ENCODE measurements at regions not wholly inside any gene's neighbourhood (a gene's known extent, or its start where the extent isn't known, plus 50 kb on each side); places are given as distances from the start of the nearest gene placed in this dataset.

DNA sequence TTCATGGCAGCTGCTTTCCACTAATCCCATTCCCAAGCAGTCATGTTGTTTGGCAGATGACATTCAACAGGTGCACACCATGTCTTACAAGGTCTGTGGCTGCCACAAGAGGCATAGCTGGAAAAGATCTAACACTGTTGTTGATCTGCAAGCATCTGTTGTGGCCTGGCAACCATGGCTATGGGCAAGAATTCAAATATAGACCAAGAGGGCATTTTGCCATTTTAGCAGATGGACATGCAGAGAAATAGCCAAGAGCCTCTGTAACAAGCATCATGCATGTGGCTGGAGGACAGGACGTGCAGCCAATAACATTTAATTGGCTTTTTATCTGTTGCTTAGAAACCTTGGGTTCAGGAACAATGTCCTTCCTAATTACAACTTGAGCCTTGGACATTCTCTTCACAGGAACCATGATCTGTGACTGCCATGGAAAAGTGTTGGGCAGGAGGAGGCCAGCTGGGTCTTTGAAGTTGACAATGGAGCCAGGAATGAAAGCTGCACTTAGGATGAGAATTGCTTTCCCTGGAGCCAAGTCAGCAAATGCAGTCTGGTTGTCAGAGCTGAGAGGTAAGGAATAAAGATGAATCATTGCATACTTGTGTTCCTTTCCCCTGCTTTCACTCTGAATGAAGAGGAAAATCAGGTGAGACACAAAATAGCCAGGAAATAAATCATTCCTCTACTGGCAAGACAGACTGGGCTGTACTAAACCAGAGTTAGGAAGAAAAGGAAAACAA lies 113.6 kb upstream of the ANO5 start:
- no peak for DNase-seq (ENCODE audit: low read depth)
- TF ChIP-seq, protein P1, sequence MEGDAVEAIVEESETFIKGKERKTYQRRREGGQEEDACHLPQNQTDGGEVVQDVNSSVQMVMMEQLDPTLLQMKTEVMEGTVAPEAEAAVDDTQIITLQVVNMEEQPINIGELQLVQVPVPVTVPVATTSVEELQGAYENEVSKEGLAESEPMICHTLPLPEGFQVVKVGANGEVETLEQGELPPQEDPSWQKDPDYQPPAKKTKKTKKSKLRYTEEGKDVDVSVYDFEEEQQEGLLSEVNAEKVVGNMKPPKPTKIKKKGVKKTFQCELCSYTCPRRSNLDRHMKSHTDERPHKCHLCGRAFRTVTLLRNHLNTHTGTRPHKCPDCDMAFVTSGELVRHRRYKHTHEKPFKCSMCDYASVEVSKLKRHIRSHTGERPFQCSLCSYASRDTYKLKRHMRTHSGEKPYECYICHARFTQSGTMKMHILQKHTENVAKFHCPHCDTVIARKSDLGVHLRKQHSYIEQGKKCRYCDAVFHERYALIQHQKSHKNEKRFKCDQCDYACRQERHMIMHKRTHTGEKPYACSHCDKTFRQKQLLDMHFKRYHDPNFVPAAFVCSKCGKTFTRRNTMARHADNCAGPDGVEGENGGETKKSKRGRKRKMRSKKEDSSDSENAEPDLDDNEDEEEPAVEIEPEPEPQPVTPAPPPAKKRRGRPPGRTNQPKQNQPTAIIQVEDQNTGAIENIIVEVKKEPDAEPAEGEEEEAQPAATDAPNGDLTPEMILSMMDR (IDR thresholded peaks at IDR 0.05; ENCODE audit: low read depth, low read length, missing control alignments), result no peak
- H3K4me3 ChIP-seq (ENCODE audit: low read depth, low read length), result no peak overlapping the region

DNA sequence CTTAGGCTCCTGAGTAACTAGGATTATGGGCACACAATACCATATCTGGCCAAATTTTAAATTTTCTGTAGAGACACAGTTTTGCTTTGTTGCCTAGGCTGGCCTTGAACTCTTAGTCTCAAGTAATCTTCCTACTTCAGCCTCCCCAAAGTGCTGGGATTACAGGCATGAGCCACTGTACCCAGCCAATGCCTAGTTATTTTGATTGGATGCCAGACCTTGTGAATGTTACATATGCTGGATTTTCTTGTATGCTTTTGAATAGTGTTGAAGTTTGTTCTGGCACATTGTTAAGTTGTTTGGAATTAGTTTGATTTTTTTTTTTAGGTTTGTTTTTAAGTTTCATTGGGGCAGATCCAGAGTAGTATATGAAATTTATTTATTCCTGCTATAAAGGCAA lies 110.7 kb upstream of the ANO5 start:
- TF ChIP-seq, protein P1 (IDR thresholded peaks at IDR 0.05; ENCODE audit: low read depth, low read length, missing control alignments), result no peak

DNA sequence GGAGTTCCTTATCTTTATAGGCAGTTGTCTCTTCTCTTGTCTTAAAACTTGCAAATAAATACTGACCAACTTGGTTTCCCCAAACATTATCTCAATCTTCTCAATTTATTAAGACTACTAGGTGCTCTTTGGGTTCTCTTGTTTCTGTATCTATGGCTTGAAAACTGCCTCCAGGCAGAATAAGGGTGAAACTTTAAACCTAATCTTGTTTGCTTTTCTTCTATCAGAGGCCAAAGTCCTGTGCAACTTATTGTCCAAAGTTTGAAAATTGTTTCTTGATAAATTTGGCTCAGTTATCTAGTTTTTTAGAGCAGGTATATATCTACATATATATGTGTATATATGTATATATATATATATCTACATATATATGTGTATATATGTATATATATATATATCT lies 110.1 kb upstream of the ANO5 start:
- no peak overlapping the region for H3K4me3 ChIP-seq (ENCODE audit: low read depth, low read length)
- DNase-seq (ENCODE audit: low read depth), result no peak
- TF ChIP-seq, protein P1 (IDR thresholded peaks at IDR 0.05; ENCODE audit: low read depth, low read length, missing control alignments), result no peak

More for the DNA sequence above, 110.7 kb upstream of the ANO5 start:
- no peak for DNase-seq (ENCODE audit: low read depth)
- H3K4me3 ChIP-seq (ENCODE audit: low read depth, low read length), result no peak overlapping the region

DNA sequence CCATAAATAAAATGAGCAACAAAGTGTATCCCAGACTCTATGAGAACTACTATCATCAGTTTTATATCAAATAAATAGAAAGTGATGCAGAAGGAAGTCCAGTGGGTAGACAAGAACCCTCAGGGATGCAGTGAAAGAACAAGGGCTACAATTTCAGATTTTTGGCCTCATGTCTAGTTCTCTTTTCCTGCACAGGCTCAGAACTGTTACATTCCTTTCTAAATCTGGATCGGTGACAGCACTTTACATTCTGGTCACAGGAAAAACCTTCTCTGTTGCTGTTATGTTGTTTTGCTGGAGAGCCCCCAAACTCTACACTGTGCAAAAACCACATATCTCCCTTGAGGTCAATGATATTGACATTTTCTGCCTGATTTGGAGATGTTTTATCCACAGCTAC lies 108.8 kb upstream of the ANO5 start:
- H3K4me3 ChIP-seq (ENCODE audit: low read depth, low read length), result no peak overlapping the region
- TF ChIP-seq, protein P1 (IDR thresholded peaks at IDR 0.05; ENCODE audit: low read depth, low read length, missing control alignments), result no peak
- no peak for DNase-seq (ENCODE audit: low read depth)

DNA sequence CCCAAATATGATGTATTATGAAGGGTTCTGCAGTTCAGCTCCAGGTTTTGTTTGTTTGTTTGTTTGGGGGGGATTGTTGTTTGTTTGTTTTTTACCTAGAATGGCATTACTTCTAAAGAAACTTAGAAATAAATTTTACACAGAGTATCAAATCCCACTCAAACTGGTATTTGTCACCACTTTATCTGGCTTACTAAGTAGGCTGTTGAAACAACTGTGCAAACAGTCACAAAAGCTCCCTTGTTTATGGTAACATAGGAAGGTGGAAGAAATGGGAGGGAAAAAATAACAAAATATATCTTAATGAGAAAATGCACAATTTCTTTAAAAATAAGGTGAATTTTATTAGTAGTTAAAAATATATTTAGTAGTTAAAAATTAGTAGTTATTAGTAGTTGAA lies 108.3 kb upstream of the ANO5 start:
- DNase-seq (ENCODE audit: low read depth), result no peak
- no peak overlapping the region for H3K4me3 ChIP-seq (ENCODE audit: low read depth, low read length)
- TF ChIP-seq, protein P1 (IDR thresholded peaks at IDR 0.05; ENCODE audit: low read depth, low read length, missing control alignments), result no peak

DNA sequence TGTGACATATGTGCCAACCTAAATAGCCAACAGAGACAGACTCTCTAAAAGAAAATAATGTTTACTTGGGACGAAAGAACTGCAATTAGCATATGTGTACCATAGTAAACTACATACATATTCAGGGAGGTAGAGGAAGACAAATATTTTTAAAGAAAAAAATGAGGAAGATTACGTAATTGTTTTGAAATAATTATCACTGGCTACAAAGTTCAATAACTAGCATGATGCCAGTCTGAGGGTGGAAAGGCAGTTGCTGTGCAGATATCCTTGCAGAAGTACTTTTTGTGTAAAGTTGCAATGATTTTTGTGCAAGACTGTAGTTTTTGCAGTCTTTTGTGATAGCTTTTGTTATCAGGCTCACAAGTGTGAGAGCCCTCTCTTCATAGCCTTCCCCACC lies 103.3 kb upstream of the ANO5 start:
- DNase-seq (ENCODE audit: low read depth), result no peak
- H3K4me3 ChIP-seq (ENCODE audit: low read depth, low read length), result no peak overlapping the region
- TF ChIP-seq, protein P1 (IDR thresholded peaks at IDR 0.05; ENCODE audit: low read depth, low read length, missing control alignments), result no peak

DNA sequence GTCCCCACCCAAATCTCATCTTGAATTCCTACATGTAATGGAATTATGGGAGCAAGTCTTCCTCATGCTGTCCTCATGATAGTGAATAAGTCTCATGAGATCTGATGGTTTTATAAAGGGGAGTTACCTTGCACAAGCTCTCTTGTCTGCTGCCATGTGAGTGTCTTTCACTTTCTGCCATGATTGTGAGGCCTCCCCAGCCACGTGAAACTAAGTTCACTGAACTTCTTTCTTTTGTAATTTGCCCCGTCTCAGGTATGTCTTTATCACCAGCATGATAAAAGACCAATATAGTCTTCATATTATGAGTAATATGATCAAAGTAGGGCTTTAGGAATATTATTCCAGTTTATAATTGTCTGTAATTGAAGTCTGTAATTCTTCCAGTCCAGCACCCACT lies 86.3 kb upstream of the ANO5 start:
- no peak overlapping the region for H3K4me3 ChIP-seq (ENCODE audit: low read depth, low read length)
- no peak for DNase-seq (ENCODE audit: low read depth)
- TF ChIP-seq, protein P1 (IDR thresholded peaks at IDR 0.05; ENCODE audit: low read depth, low read length, missing control alignments), result no peak

Measured in GM12864 (cell line).